ENCODE measurements at regions not wholly inside any gene's neighbourhood (a gene's known extent, or its start where the extent isn't known, plus 50 kb on each side); places are given as distances from the start of the nearest gene placed in this dataset.

DNA sequence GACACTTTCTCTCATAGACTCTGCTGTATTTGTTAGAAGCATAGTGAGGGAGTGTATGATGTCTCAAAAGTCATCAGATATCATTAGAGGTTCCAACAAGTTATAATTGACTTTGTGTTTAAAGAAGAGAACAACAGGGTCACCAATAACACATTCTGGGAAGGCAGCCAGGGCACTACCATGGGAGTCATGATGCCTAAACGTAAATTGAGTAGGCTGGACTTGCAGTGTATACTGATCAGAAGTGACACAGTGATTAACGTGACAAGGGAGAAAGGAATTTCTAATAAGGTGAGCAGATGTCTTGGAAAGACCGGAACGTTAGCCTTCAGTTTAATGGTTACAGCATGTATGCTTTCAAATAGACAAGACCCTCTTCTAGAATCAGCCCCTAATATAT is 973.2 kb downstream of the NCAM2 start:
- no peak for TF ChIP-seq POLR2AphosphoS5 (IDR thresholded peaks at IDR 0.05)
- TF ChIP-seq, protein P1, sequence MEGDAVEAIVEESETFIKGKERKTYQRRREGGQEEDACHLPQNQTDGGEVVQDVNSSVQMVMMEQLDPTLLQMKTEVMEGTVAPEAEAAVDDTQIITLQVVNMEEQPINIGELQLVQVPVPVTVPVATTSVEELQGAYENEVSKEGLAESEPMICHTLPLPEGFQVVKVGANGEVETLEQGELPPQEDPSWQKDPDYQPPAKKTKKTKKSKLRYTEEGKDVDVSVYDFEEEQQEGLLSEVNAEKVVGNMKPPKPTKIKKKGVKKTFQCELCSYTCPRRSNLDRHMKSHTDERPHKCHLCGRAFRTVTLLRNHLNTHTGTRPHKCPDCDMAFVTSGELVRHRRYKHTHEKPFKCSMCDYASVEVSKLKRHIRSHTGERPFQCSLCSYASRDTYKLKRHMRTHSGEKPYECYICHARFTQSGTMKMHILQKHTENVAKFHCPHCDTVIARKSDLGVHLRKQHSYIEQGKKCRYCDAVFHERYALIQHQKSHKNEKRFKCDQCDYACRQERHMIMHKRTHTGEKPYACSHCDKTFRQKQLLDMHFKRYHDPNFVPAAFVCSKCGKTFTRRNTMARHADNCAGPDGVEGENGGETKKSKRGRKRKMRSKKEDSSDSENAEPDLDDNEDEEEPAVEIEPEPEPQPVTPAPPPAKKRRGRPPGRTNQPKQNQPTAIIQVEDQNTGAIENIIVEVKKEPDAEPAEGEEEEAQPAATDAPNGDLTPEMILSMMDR (IDR thresholded peaks at IDR 0.05) = no peak

Measured in suprapubic skin (tissue), 3 donors.